MM.1S (cell line): ENCODE measurements at regions not wholly inside any gene's neighbourhood (a gene's known extent, or its start where the extent isn't known, plus 50 kb on each side); places are given as distances from the start of the nearest gene placed in this dataset.

Experiments used
- DNase-seq: peaks from one replicate; pipeline ENCODE4 v3.0.0-alpha.2; 2015
- H2AFZ ChIP-seq: fragments of 300-600 bp; sonication (generic); 2 replicates; pipeline ENCODE4 v1.6.0; 2016; ENCODE audit warnings: antibody characterized with exemption, low read length
- H3F3A ChIP-seq: fragments of 300-600 bp; sonication (generic); 2 replicates; pipeline ENCODE4 v1.6.1; 2016; ENCODE audit warnings: mild to moderate bottlenecking, antibody characterized with exemption, low read length, moderate library complexity, mixed read lengths; ENCODE audit not compliant: insufficient read depth
- H3K27ac ChIP-seq: fragments of 300-600 bp; sonication (generic); 2 replicates; pipeline ENCODE4 v1.5.1; 2016; ENCODE audit warnings: mild to moderate bottlenecking, low read length
- H3K27me3 ChIP-seq: fragments of 300-600 bp; sonication (generic); replicated peaks from 2 replicates; pipeline ENCODE4 v1.6.0; 2016; ENCODE audit warnings: low read length; ENCODE audit not compliant: insufficient read depth
- H3K36me3 ChIP-seq: fragments of 300-600 bp; sonication (generic); replicated peaks from 2 replicates; pipeline ENCODE4 v1.6.1; 2016; ENCODE audit warnings: mild to moderate bottlenecking, low read length, mixed read lengths; ENCODE audit not compliant: insufficient read depth
- H3K4me1 ChIP-seq: fragments of 300-600 bp; sonication (generic); 2 replicates; pipeline ENCODE4 v1.6.1; 2016; ENCODE audit warnings: low read length, mixed read lengths
- H3K4me2 ChIP-seq: fragments of 300-600 bp; sonication (generic); 2 replicates; pipeline ENCODE4 v1.6.0; 2016; ENCODE audit warnings: low read depth, low read length
- H3K4me3 ChIP-seq: fragments of 300-600 bp; sonication (generic); 2 replicates; pipeline ENCODE4 v1.5.1; 2016; ENCODE audit warnings: low read length, mixed read lengths
- H3K79me2 ChIP-seq: fragments of 300-600 bp; sonication (generic); 2 replicates; pipeline ENCODE4 v1.6.1; 2016; ENCODE audit warnings: mixed run types, low read length, mixed read lengths
- H3K9ac ChIP-seq: fragments of 300-600 bp; sonication (generic); 2 replicates; pipeline ENCODE4 v1.6.1; 2016; ENCODE audit warnings: low read length, mixed read lengths
- H3K9me2 ChIP-seq: fragments of 300-600 bp; sonication (generic); replicated peaks from 2 replicates; pipeline ENCODE4 v1.6.1; 2016; ENCODE audit warnings: mild to moderate bottlenecking, low read length, mixed read lengths; ENCODE audit not compliant: insufficient read depth
- H3K9me3 ChIP-seq: fragments of 300-600 bp; sonication (generic); replicated peaks from 2 replicates; pipeline ENCODE4 v1.6.1; 2016; ENCODE audit warnings: mild to moderate bottlenecking, low read length, mixed read lengths; ENCODE audit not compliant: insufficient read depth
- H4K20me1 ChIP-seq: fragments of 300-600 bp; sonication (generic); 2 replicates; pipeline ENCODE4 v1.6.1; 2016; ENCODE audit warnings: mild to moderate bottlenecking, low read length, moderate library complexity, mixed read lengths; ENCODE audit not compliant: insufficient read depth
- CTCF ChIP-seq: fragments of 300-600 bp; sonication (generic); IDR thresholded peaks from 2 replicates; pipeline ENCODE4 v1.5.1; 2016; ENCODE audit warnings: antibody characterized with exemption, low read length, mixed read lengths
- EZH2 ChIP-seq: fragments of 300-600 bp; sonication (generic); optimal IDR thresholded peaks from 2 replicates; pipeline ENCODE3; 2017; ENCODE audit warnings: low read depth, mild to moderate bottlenecking, antibody characterized with exemption, low read length, mixed read lengths
- EZH2phosphoT487 ChIP-seq: fragments of 300-600 bp; sonication (generic); IDR thresholded peaks from 2 replicates; pipeline ENCODE4 v1.6.1; 2018; ENCODE audit warnings: antibody characterized with exemption, low read length

GRCh38 chr3:22373827-22374226 is 622.8 kb upstream of the ZNF385D start:
- no peaks in the 10 kb centered on the region for H3K4me1 ChIP-seq
- H3K4me3 ChIP-seq: no peak overlapping the region
- no peaks in the 10 kb centered on the region for H4K20me1 ChIP-seq
- H3K27me3 ChIP-seq: no peaks in the 10 kb centered on the region
- no peak overlapping the region for H2AFZ ChIP-seq
- H3F3A ChIP-seq: no peaks in the 10 kb centered on the region
- no peak overlapping the region for H3K27ac ChIP-seq
- H3K79me2 ChIP-seq: no peaks in the 10 kb centered on the region
- H3K4me2 ChIP-seq: no peak overlapping the region
- no peaks in the 10 kb centered on the region for H3K36me3 ChIP-seq
- no peaks in the 10 kb centered on the region for H3K9me3 ChIP-seq
- TF ChIP-seq EZH2phosphoT487 (no peak), EZH2 (no peak), CTCF (no peak)
- H3K9me2 ChIP-seq: no peaks in the 10 kb centered on the region
- DNase-seq: no peak
- no peak overlapping the region for H3K9ac ChIP-seq

GRCh38 chr3:22377421-22377820 is 626.4 kb upstream of the ZNF385D start:
- Histone ChIP-seq H3K9me2 (no peaks in the 10 kb centered on the region), H3K79me2 (no peaks in the 10 kb centered on the region), H3K9ac (no peak overlapping the region), H3K4me2 (no peak overlapping the region), H3K4me1 (no peaks in the 10 kb centered on the region), H3K36me3 (no peaks in the 10 kb centered on the region), H4K20me1 (no peaks in the 10 kb centered on the region), H2AFZ (no peak overlapping the region), H3K27ac (no peak overlapping the region), H3K9me3 (no peaks in the 10 kb centered on the region), H3K27me3 (no peaks in the 10 kb centered on the region), H3K4me3 (no peak overlapping the region), H3F3A (no peaks in the 10 kb centered on the region)
- TF ChIP-seq CTCF (no peak), EZH2phosphoT487 (no peak), EZH2 (no peak)
- no peak for DNase-seq

GRCh38 chr3:22378869-22379268 is 627.9 kb upstream of the ZNF385D start:
- Histone ChIP-seq H3K9ac (no peak overlapping the region), H3K9me3 (no peaks in the 10 kb centered on the region), H3K27ac (no peak overlapping the region), H3K4me1 (no peaks in the 10 kb centered on the region), H3F3A (no peaks in the 10 kb centered on the region), H3K9me2 (no peaks in the 10 kb centered on the region), H2AFZ (no peak overlapping the region), H4K20me1 (no peaks in the 10 kb centered on the region), H3K4me3 (no peak overlapping the region), H3K4me2 (no peak overlapping the region), H3K27me3 (no peaks in the 10 kb centered on the region), H3K36me3 (no peaks in the 10 kb centered on the region), H3K79me2 (no peaks in the 10 kb centered on the region)
- TF ChIP-seq EZH2 (no peak), CTCF (no peak), EZH2phosphoT487 (no peak)
- no peak for DNase-seq
